GM12801 (cell line): ENCODE measurements at regions not wholly inside any gene's neighbourhood (a gene's known extent, or its start where the extent isn't known, plus 50 kb on each side); places are given as distances from the start of the nearest gene placed in this dataset.

ENCODE experiments used
- CTCF ChIP-seq: IDR thresholded peaks from one replicate; pipeline ENCODE4 v1.5.1; 2011; ENCODE audit warnings: control low read depth; ENCODE audit not compliant: insufficient read length; ENCODE audit errors: extremely low read depth

DNA sequence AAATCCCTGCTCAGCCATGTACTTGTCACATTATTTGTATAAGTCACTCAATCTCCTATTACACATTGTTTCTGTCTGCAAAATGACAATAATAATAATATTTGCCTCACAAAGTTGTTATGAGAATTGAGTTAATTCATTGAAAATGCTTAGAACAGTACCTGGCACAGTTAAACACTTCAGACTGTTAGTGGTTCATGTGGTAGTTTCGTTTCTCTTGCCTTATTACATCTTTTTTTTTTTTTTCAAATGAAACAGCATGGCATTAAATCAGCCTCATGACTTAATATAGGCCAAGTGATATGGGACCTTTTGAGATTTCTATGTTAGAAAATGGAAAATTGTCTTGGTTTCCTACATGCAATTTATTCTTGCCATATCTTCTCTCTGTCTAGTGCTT is 71.0 kb upstream of the CRY1 start:
- TF ChIP-seq CTCF: no peak

- TF ChIP-seq CTCF: no peak
Measured at GRCh38 chr12:107165581-107165980, 72.2 kb upstream of the CRY1 start.

- no peak for TF ChIP-seq CTCF
Measured at GRCh38 chr12:107167756-107168155, 74.4 kb upstream of the CRY1 start.

DNA sequence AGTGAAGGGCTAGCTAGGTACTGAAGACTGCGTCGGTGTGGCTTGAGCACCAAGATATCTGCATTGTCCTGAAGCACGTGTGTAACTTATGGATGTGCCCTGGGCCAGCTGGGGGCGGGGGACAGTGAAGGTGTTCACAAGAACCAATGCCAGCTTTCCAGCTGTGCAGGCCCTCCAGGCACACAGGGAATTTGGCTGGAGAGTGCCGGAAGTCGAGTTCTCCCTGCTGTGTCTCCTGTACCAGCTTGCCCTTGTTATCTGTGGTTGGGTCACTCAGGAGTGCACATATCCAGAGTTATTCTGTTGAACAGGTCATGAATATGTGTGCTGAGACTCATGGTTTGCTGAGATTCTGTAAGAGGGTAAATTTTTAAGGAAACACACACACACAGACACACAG is 75.9 kb upstream of the CRY1 start:
- TF ChIP-seq CTCF: no peak

DNA sequence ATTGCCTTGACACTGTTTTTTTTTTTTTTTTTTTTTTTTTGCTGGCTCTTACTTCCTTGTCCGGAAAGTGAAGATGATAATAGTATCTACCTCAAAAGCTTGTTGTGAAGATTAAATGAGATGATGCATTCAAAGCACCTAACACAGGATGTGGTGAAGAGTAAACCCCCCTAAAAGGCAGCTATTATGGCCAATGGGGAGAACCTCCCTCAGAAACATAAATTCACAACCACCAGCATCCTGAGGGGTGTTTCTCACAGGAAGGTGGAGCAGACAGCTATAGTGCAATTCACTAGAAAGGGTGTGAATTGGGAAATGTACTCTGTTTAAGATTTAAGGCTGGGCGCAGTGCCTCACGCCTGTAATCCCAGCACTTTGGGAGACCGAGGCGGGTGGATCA is 85.4 kb upstream of the CRY1 start:
- TF ChIP-seq CTCF: no peak

- TF ChIP-seq CTCF: no peak
Measured at GRCh38 chr12:107179871-107180270, 86.5 kb upstream of the CRY1 start.

DNA sequence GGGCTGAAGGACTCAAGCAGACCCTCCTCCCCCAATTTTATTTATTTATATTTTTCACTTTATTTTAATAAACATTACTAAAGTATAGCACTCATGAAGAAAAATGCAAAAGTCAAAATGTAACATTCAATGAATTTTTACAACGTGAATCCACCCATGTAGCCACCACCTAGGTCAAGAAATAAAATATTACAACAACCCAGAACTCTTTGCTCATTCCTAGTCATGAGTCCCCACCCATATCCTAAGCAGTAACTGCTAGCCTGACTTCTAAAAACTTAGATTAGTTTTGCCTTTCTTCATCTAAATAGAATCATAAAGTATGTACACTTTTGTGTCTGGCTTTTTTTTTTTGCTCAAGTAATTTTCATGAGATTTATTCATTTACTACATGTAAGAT is 86.9 kb upstream of the CRY1 start:
- TF ChIP-seq CTCF: no peak

- TF ChIP-seq CTCF: no peak
Measured at GRCh38 chr12:107184359-107184930, 91.1 kb upstream of the CRY1 start.
